ENCODE measurements at regions not wholly inside any gene's neighbourhood (a gene's known extent, or its start where the extent isn't known, plus 50 kb on each side); places are given as distances from the start of the nearest gene placed in this dataset.

DNA sequence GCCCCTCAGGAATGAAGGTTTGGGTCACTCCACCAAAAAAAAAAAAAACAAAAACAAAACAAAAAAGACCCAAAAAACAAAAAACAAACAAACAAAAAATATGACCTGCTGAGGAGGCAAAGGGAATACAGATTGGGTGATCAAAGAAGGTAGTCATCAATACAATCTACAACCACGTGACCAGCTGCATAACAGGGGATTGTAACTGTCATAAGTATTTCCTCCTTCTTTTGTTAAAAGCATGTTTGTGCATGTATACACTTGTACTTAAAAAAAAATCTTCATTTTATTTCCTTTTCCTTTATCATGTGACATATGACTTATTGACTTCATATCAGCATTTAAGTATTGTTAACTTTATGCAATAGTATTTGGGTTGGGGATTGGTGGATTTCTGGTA is 165.1 kb upstream of the IRS2 start:
- TF ChIP-seq POLR2A (IDR thresholded peaks at IDR 0.05) (no peak), CTCF (IDR thresholded peaks at IDR 0.05) (no peak), EP300 (IDR thresholded peaks at IDR 0.05; ENCODE audit: low read depth) (no peak), POLR2AphosphoS5 (IDR thresholded peaks at IDR 0.05) (no peak)

Data from transverse colon (tissue), 4 donors.